Loucy (cell line): ENCODE measurements at regions not wholly inside any gene's neighbourhood (a gene's known extent, or its start where the extent isn't known, plus 50 kb on each side); places are given as distances from the start of the nearest gene placed in this dataset.

ENCODE experiments used
- H2AFZ ChIP-seq: fragments of 200-600 bp; sonication (generic); 2 replicates; pipeline ENCODE4 v1.6.0; 2016; ENCODE audit warnings: antibody characterized with exemption, mild to moderate bottlenecking, low read length, moderate library complexity
- H3F3A ChIP-seq: fragments of 200-600 bp; 2 replicates; pipeline ENCODE4 v1.6.0; 2016; ENCODE audit warnings: antibody characterized with exemption, low read depth, mild to moderate bottlenecking
- H3K27me3 ChIP-seq: fragments of 200-600 bp; sonication (generic); 2 replicates; pipeline ENCODE4 v1.6.1; 2014; ENCODE audit warnings: low read length, mild to moderate bottlenecking; ENCODE audit not compliant: insufficient read depth, poor library complexity, severe bottlenecking
- H3K36me3 ChIP-seq: fragments of 200-600 bp; sonication (generic); 2 replicates; pipeline ENCODE4 v1.6.1; 2016; ENCODE audit warnings: low read length; ENCODE audit not compliant: insufficient read depth
- H3K4me1 ChIP-seq: fragments of 200-600 bp; sonication (generic); 2 replicates; pipeline ENCODE4 v1.5.1; 2014; ENCODE audit warnings: low read length, mild to moderate bottlenecking; ENCODE audit not compliant: insufficient read depth, poor library complexity, severe bottlenecking
- H3K4me2 ChIP-seq: fragments of 200-600 bp; sonication (generic); 2 replicates; pipeline ENCODE4 v1.6.0; 2014; ENCODE audit warnings: antibody characterized with exemption, low read length, low read depth, mild to moderate bottlenecking; ENCODE audit not compliant: poor library complexity, severe bottlenecking
- H3K4me3 ChIP-seq: fragments of 200-600 bp; sonication (generic); 2 replicates; pipeline ENCODE4 v1.5.1; 2014; ENCODE audit warnings: low read length, mild to moderate bottlenecking, mixed read lengths; ENCODE audit not compliant: poor library complexity, severe bottlenecking
- H3K79me2 ChIP-seq: fragments of 200-600 bp; sonication (generic); 2 replicates; pipeline ENCODE4 v1.6.1; 2014; ENCODE audit warnings: low read length; ENCODE audit not compliant: insufficient read depth
- H3K9ac ChIP-seq: fragments of 200-600 bp; sonication (generic); 2 replicates; pipeline ENCODE4 v1.6.0; 2014; ENCODE audit warnings: mild to moderate bottlenecking, low read depth, low read length, moderate library complexity; ENCODE audit not compliant: poor library complexity, severe bottlenecking
- H3K9me2 ChIP-seq: fragments of 200-600 bp; sonication (generic); replicated peaks from 2 replicates; pipeline ENCODE4 v1.6.1; 2016; ENCODE audit warnings: low read depth, low read length, mixed read lengths
- H3K9me3 ChIP-seq: fragments of 200-600 bp; sonication (generic); 2 replicates; pipeline ENCODE4 v1.6.1; 2014; ENCODE audit warnings: mild to moderate bottlenecking, antibody characterized with exemption, low read length, low read depth; ENCODE audit not compliant: insufficient read depth
- H4K20me1 ChIP-seq: fragments of 200-600 bp; sonication (generic); 2 replicates; pipeline ENCODE4 v1.6.0; 2014; ENCODE audit warnings: antibody characterized with exemption, low read length, mild to moderate bottlenecking; ENCODE audit not compliant: insufficient read depth, poor library complexity, severe bottlenecking
- CTCF ChIP-seq: fragments of 200-600 bp; sonication (generic); conservative IDR thresholded peaks from 2 replicates; pipeline ENCODE4 v1.5.1; 2014; ENCODE audit warnings: mild to moderate bottlenecking, antibody characterized with exemption, low read length
- EZH2phosphoT487 ChIP-seq: fragments of 200-600 bp; IDR thresholded peaks from 2 replicates; pipeline ENCODE4 v1.6.1; 2018; ENCODE audit warnings: antibody characterized with exemption, mild to moderate bottlenecking, moderate library complexity, borderline replicate concordance

- no peak overlapping the region for H3K4me3 ChIP-seq
- no peaks in the 10 kb centered on the region for H3K9me2 ChIP-seq
- no peaks in the 10 kb centered on the region for H3K9me3 ChIP-seq
- no peak overlapping the region for H3K4me2 ChIP-seq
- H3K27me3 ChIP-seq: no peaks in the 10 kb centered on the region
- H3F3A ChIP-seq: no peaks in the 10 kb centered on the region
- no peak overlapping the region for H3K9ac ChIP-seq
- TF ChIP-seq EZH2phosphoT487 (no peak), CTCF (no peak)
- no peaks in the 10 kb centered on the region for H4K20me1 ChIP-seq
- no peaks in the 10 kb centered on the region for H3K4me1 ChIP-seq
- H3K79me2 ChIP-seq: no peaks in the 10 kb centered on the region
- no peak overlapping the region for H2AFZ ChIP-seq
- no peaks in the 10 kb centered on the region for H3K36me3 ChIP-seq
Observed at GRCh38 chr11:80327956-80328614, 887.3 kb upstream of the TENM4 start.

GRCh38 chr11:80321786-80322185 lies 881.0 kb upstream of the TENM4 start:
- H3K27me3 ChIP-seq: no peaks in the 10 kb centered on the region
- TF ChIP-seq EZH2phosphoT487 (no peak), CTCF (no peak)
- H3K4me3 ChIP-seq: no peak overlapping the region
- no peaks in the 10 kb centered on the region for H3K9me2 ChIP-seq
- H3K4me1 ChIP-seq: no peaks in the 10 kb centered on the region
- H3K9ac ChIP-seq: no peak overlapping the region
- no peak overlapping the region for H2AFZ ChIP-seq
- H3K79me2 ChIP-seq: no peaks in the 10 kb centered on the region
- no peaks in the 10 kb centered on the region for H3K9me3 ChIP-seq
- H4K20me1 ChIP-seq: no peaks in the 10 kb centered on the region
- H3K4me2 ChIP-seq: no peak overlapping the region
- H3F3A ChIP-seq: no peaks in the 10 kb centered on the region
- H3K36me3 ChIP-seq: no peaks in the 10 kb centered on the region

GRCh38 chr11:80320765-80321164 lies 879.9 kb upstream of the TENM4 start:
- H3K9ac ChIP-seq: no peak overlapping the region
- no peak overlapping the region for H3K4me3 ChIP-seq
- no peaks in the 10 kb centered on the region for H3K9me3 ChIP-seq
- no peaks in the 10 kb centered on the region for H3K36me3 ChIP-seq
- H3K27me3 ChIP-seq: no peaks in the 10 kb centered on the region
- H3F3A ChIP-seq: no peaks in the 10 kb centered on the region
- H3K9me2 ChIP-seq: no peaks in the 10 kb centered on the region
- no peak overlapping the region for H2AFZ ChIP-seq
- H3K79me2 ChIP-seq: no peaks in the 10 kb centered on the region
- no peaks in the 10 kb centered on the region for H4K20me1 ChIP-seq
- H3K4me2 ChIP-seq: no peak overlapping the region
- H3K4me1 ChIP-seq: no peaks in the 10 kb centered on the region
- no peak for TF ChIP-seq CTCF
